GM12875 (cell line): ENCODE measurements at regions not wholly inside any gene's neighbourhood (a gene's known extent, or its start where the extent isn't known, plus 50 kb on each side); places are given as distances from the start of the nearest gene placed in this dataset.

ENCODE experiments used
- H3K4me3 ChIP-seq: one replicate; pipeline ENCODE4 v1.5.1; 2011; ENCODE audit warnings: low read depth, low read length, control low read depth
- CTCF ChIP-seq: IDR thresholded peaks from 2 replicates; pipeline ENCODE4 v1.5.1; 2011; ENCODE audit warnings: low read depth, mild to moderate bottlenecking, control low read depth, inconsistent platforms, low read length, moderate library complexity, borderline replicate concordance; ENCODE audit not compliant: insufficient read depth

GRCh38 chr9:78970375-78970774, 601.4 kb upstream of the TLE4 start:
- no peak for TF ChIP-seq CTCF
- no peak overlapping the region for H3K4me3 ChIP-seq

- no peak overlapping the region for H3K4me3 ChIP-seq
- TF ChIP-seq CTCF, result no peak
Observed at GRCh38 chr9:78971540-78971939, 600.2 kb upstream of the TLE4 start.

GRCh38 chr9:78972303-78972999, 599.3 kb upstream of the TLE4 start:
- H3K4me3 ChIP-seq, result no peak overlapping the region
- TF ChIP-seq CTCF, result no peak

GRCh38 chr9:78973907-78974306, 597.9 kb upstream of the TLE4 start:
- no peak overlapping the region for H3K4me3 ChIP-seq
- TF ChIP-seq CTCF, result no peak

- no peak for TF ChIP-seq CTCF
- no peak overlapping the region for H3K4me3 ChIP-seq
Observed at GRCh38 chr9:78982849-78983248, 588.9 kb upstream of the TLE4 start.

GRCh38 chr9:78985084-78985738, 586.6 kb upstream of the TLE4 start:
- H3K4me3 ChIP-seq, result no peak overlapping the region
- TF ChIP-seq CTCF, result no peak

- no peak for TF ChIP-seq CTCF
Observed at GRCh38 chr9:78986446-78986845, 585.3 kb upstream of the TLE4 start.

More at GRCh38 chr9:78986446-78986845, 585.3 kb upstream of the TLE4 start:
- no peak overlapping the region for H3K4me3 ChIP-seq
